PC-9 (cell line): ENCODE measurements at regions not wholly inside any gene's neighbourhood (a gene's known extent, or its start where the extent isn't known, plus 50 kb on each side); places are given as distances from the start of the nearest gene placed in this dataset.

ENCODE experiments used
- BruUV-seq: library from RNA; stranded (reverse); fragments of 400-500 nt; replicated peaks from 2 replicates; lab custom pipeline; 2021; lab: Mats Ljungman, UMichigan
- CTCF ChIA-PET: fragments of 300-600 bp; sonication (Branson Sonifier 250); formaldehyde crosslinking; loops from one replicate; lab custom pipeline; 2022; ENCODE audit warnings: antibody characterized with exemption; lab: Charles Lee
- POLR2A ChIA-PET: fragments of 300-600 bp; sonication (Branson Sonifier 250); formaldehyde crosslinking; loops from one replicate; lab custom pipeline; 2022; ENCODE audit warnings: antibody characterized with exemption; ENCODE audit not compliant: unreplicated experiment; lab: Charles Lee
- DNase-seq, 2 experiments: peaks; one replicate each; pipeline versions ENCODE4 v3.0.0 to v3.0.0-alpha.2; 2015 to 2022; ENCODE audit warnings: mixed read lengths in 1 of 2
- H2AFZ ChIP-seq: fragments of 200-600 bp; sonication (generic); 2 replicates; pipeline ENCODE4 v1.8.1; 2017; ENCODE audit warnings: antibody characterized with exemption
- H3F3A ChIP-seq: fragments of 200-600 bp; sonication (generic); 2 replicates; pipeline ENCODE4 v1.8.1; 2017; ENCODE audit warnings: antibody characterized with exemption, mild to moderate bottlenecking, low read depth; ENCODE audit not compliant: insufficient read depth
- H3K27ac ChIP-seq: fragments of 200-600 bp; sonication (generic); 2 replicates; pipeline ENCODE4 v1.6.1; 2016; ENCODE audit warnings: mixed run types
- H3K27me3 ChIP-seq: fragments of 200-600 bp; sonication (generic); 2 replicates; pipeline ENCODE4 v1.6.1; 2016; ENCODE audit warnings: low read depth, mixed run types; ENCODE audit not compliant: insufficient read depth
- H3K36me3 ChIP-seq: fragments of 200-600 bp; sonication (generic); 2 replicates; pipeline ENCODE4 v1.6.1; 2016; ENCODE audit warnings: low read depth, mixed run types
- H3K4me1 ChIP-seq: fragments of 200-600 bp; sonication (generic); replicated peaks from 2 replicates; pipeline ENCODE4 v1.6.1; 2016; ENCODE audit warnings: mixed run types; ENCODE audit not compliant: insufficient read depth
- H3K4me2 ChIP-seq: fragments of 200-600 bp; sonication (generic); 2 replicates; pipeline ENCODE4 v1.6.1; 2017; ENCODE audit warnings: mixed run types
- H3K4me3 ChIP-seq: fragments of 200-600 bp; sonication (generic); 2 replicates; pipeline ENCODE4 v1.6.1; 2016; ENCODE audit warnings: mixed run types
- H3K79me2 ChIP-seq: fragments of 200-600 bp; sonication (generic); 2 replicates; pipeline ENCODE4 v1.6.1; 2017; ENCODE audit warnings: low read depth, mixed run types
- H3K9me2 ChIP-seq: fragments of 200-600 bp; sonication (generic); 2 replicates; pipeline ENCODE4 v1.8.1; 2017; ENCODE audit warnings: mild to moderate bottlenecking; ENCODE audit not compliant: insufficient read depth
- H3K9me3 ChIP-seq: fragments of 200-600 bp; sonication (generic); 2 replicates; pipeline ENCODE4 v1.8.1; 2016; ENCODE audit warnings: low read depth; ENCODE audit not compliant: insufficient read depth
- H4K20me1 ChIP-seq: fragments of 200-600 bp; sonication (generic); 2 replicates; pipeline ENCODE4 v1.8.1; 2017; ENCODE audit not compliant: insufficient read depth
- EZH2 ChIP-seq: fragments of 200-600 bp; sonication (generic); IDR thresholded peaks from 2 replicates; pipeline ENCODE4 v1.8.0; 2017; ENCODE audit warnings: antibody characterized with exemption, low read depth
- intact Hi-C: fragments of 100-400 bp; cut with micrococcal nuclease; formaldehyde crosslinking; loops from one replicate; pipeline ENCODE4 v1.10.0; 2022; ENCODE audit not compliant: unreplicated experiment
- TF ChIP-seq, protein P1 (sequence below): fragments of 200-600 bp; sonication (generic); conservative IDR thresholded peaks from 2 replicates; pipeline ENCODE4 v1.6.1; 2017; ENCODE audit warnings: mixed run types, antibody characterized with exemption, mild to moderate bottlenecking, moderate library complexity

DNA sequence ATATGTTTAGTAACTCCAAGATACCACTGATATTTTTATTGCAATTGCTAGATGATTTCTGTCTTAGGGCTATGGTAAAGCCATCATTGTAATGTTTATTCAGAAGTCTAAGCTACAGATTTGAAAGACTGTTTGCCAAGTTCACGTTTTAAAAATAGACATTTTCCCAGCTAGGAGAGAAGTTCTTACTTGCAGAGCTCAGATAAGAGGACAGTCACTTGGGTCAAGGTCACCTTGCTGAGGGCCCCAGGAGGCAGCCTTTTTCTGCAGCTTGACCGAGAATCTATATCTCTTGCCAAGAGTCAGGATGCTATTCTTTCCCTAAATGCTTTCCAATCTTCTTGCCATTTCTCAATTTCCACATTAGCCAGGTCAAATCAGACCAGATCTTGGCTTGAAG lies 1011.2 kb downstream of the KCNMA1 start:
- intact Hi-C loops: no loop called here
- no TSS peak for BruUV-seq
- no peaks in the 10 kb centered on the region for H3K9me3 ChIP-seq
- DNase-seq: no peak
- TF ChIP-seq, protein P1, sequence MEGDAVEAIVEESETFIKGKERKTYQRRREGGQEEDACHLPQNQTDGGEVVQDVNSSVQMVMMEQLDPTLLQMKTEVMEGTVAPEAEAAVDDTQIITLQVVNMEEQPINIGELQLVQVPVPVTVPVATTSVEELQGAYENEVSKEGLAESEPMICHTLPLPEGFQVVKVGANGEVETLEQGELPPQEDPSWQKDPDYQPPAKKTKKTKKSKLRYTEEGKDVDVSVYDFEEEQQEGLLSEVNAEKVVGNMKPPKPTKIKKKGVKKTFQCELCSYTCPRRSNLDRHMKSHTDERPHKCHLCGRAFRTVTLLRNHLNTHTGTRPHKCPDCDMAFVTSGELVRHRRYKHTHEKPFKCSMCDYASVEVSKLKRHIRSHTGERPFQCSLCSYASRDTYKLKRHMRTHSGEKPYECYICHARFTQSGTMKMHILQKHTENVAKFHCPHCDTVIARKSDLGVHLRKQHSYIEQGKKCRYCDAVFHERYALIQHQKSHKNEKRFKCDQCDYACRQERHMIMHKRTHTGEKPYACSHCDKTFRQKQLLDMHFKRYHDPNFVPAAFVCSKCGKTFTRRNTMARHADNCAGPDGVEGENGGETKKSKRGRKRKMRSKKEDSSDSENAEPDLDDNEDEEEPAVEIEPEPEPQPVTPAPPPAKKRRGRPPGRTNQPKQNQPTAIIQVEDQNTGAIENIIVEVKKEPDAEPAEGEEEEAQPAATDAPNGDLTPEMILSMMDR: no peak
- TF ChIP-seq EZH2: no peak
- H3K36me3 ChIP-seq: no peaks in the 10 kb centered on the region
- no peaks in the 10 kb centered on the region for H3K4me1 ChIP-seq
- H4K20me1 ChIP-seq: no peaks in the 10 kb centered on the region
- POLR2A ChIA-PET: no interaction called here
- CTCF ChIA-PET: no interaction called here
- no peak overlapping the region for H3K4me2 ChIP-seq
- H3F3A ChIP-seq: no peaks in the 10 kb centered on the region
- no peaks in the 10 kb centered on the region for H3K79me2 ChIP-seq
- no peak overlapping the region for H3K4me3 ChIP-seq
- H3K9me2 ChIP-seq: no peaks in the 10 kb centered on the region
- H3K27ac ChIP-seq: no peak overlapping the region
- H3K27me3 ChIP-seq: no peaks in the 10 kb centered on the region; the same call in 1 of the 2 replicates
- no peak overlapping the region for H2AFZ ChIP-seq

DNA sequence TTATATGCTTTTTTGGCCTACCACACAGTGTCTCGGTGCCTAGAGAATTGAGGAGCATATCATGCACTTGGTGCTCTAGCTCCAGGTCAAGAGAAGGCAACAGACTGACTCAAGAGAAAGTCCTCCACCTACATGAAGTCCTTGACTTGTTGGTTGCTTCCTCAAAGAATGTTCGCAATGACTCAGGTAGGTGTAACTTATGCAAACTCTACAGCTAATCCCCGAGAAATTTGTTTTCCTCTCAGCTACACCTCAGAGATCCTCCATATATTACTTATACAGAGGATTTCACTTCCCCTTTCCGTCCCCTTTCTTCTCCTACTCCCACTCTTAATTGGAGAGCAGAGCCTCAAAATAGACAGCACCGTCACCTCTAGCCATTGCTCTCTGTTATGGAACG lies 1013.1 kb downstream of the KCNMA1 start:
- Histone ChIP-seq H3K4me3 (no peak overlapping the region), H3K9me2 (no peaks in the 10 kb centered on the region), H3K9me3 (no peaks in the 10 kb centered on the region), H3K27ac (no peak overlapping the region), H2AFZ (no peak overlapping the region), H3K27me3 (no peaks in the 10 kb centered on the region), H3K4me2 (no peak overlapping the region), H4K20me1 (no peaks in the 10 kb centered on the region), H3K4me1 (no peaks in the 10 kb centered on the region), H3K79me2 (no peaks in the 10 kb centered on the region), H3K36me3 (no peaks in the 10 kb centered on the region), H3F3A (no peaks in the 10 kb centered on the region)
- TF ChIP-seq, protein P1: no peak
- no peak for TF ChIP-seq EZH2
- no peak for DNase-seq
- BruUV-seq: no TSS peak
- ChIA-PET POLR2A (no interaction called here), CTCF (no interaction called here)
- intact Hi-C loops: no loop called here

- H3K9me3 ChIP-seq: no peaks in the 10 kb centered on the region
- intact Hi-C loops: no loop called here
- no peaks in the 10 kb centered on the region for H3K27me3 ChIP-seq
- DNase-seq: no peak
- H3K4me3 ChIP-seq: no peak overlapping the region
- no peak overlapping the region for H3K4me2 ChIP-seq
- TF ChIP-seq, protein P1: no peak
- TF ChIP-seq EZH2: no peak
- no peaks in the 10 kb centered on the region for H3K9me2 ChIP-seq
- CTCF ChIA-PET: no interaction called here
- H3K27ac ChIP-seq: no peak overlapping the region
- POLR2A ChIA-PET: no interaction called here
- no peaks in the 10 kb centered on the region for H3K36me3 ChIP-seq
- H4K20me1 ChIP-seq: no peaks in the 10 kb centered on the region
- H2AFZ ChIP-seq: no peak overlapping the region
- no peaks in the 10 kb centered on the region for H3F3A ChIP-seq
- no peaks in the 10 kb centered on the region for H3K79me2 ChIP-seq
- H3K4me1 ChIP-seq: no peaks in the 10 kb centered on the region
- BruUV-seq: no TSS peak
These were observed 1015.6 kb downstream of the KCNMA1 start for GRCh38 chr10:76621886-76622620.
